DMS53 treated with DMSO at 0.1 percent for 48 hours (cell line): ENCODE measurements at regions not wholly inside any gene's neighbourhood (a gene's known extent, or its start where the extent isn't known, plus 50 kb on each side); places are given as distances from the start of the nearest gene placed in this dataset.
A peak's percentile ranks its signal among the peaks of the same experiment; 100 is the strongest.
"Not testable (repeated sequence)": the region's sequence is repeated elsewhere in the genome, so short reads cannot be mapped to it uniquely, and the experiment has no call there.

Source experiments
- DNase-seq: peaks from one replicate; lab custom pipeline; 2025; ENCODE audit not compliant: unreplicated experiment; lab: John Stamatoyannopoulos, UW

DNA sequence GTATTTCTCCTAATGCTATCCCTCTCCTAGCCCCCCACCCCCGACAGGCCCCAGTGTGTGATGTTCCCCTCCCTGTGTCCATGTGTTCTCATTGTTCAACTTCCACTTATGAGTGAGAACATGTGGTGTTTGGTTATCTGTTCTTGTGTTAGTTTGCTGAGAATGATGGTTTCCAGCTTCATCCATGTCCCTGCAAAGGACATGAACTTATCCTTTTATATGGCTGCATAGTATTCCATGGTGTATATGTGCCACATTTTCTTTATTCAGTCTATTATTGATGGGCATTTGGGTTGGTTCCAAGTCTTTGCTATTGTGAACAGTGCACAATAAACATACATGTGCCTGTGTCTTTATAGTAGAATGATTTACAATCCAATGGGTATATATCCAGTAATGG is 362.0 kb upstream of the GYPC start:
- not testable (repeated sequence) for DNase-seq

GRCh38 chr2:126299469-126299976 is 356.4 kb upstream of the GYPC start:
- DNase-seq = no peak

- no peak for DNase-seq
These were observed 355.6 kb upstream of the GYPC start for GRCh38 chr2:126300348-126300747.

GRCh38 chr2:126302043-126302442 is 353.9 kb upstream of the GYPC start:
- no peak for DNase-seq

- DNase-seq = no peak
These were observed 352.8 kb upstream of the GYPC start for GRCh38 chr2:126303113-126303512.

- no peak for DNase-seq
These were observed 351.8 kb upstream of the GYPC start for GRCh38 chr2:126304154-126304553.

DNA sequence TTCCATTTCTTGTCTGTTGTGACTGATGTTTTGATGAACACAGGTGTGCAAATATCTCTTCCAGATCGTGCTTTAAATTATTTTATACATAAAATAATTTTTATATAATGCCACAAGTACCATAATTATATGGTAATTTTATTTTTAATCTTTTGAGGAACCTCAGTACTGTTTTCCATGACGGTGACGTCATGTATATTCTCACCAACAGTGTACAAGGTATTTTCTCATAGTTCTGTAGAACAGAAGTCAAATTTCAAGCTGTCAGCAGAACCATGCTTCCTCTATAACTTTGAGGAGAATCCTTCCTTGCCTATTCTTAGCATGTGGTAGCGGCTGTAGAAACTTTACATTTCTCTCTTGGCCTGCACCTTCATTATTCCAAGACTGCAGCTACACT is 349.4 kb upstream of the GYPC start:
- DNase-seq = no peak

- DNase-seq = no peak
These were observed 348.2 kb upstream of the GYPC start for GRCh38 chr2:126307740-126308139.

GRCh38 chr2:126309185-126309584 is 346.8 kb upstream of the GYPC start:
- DNase-seq = no peak

DNA sequence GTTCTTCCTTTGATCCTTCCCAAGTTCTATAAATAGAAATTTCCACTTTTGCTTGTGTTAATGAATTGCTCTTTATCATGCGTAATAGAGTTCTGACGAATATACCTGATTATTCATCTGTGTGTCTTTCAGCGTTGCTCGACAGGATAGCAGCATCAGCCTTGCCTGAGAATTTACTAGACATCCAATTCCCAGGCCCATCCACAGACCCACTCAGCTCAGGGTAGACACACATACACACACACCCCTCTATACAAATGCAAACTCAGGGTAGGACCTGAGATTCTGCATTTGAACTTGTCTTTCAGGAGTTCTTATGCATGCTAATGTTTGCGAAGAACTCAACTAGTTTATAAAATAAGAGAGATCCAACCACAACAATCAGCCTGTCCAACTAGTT is 343.4 kb upstream of the GYPC start:
- no peak for DNase-seq

DNA sequence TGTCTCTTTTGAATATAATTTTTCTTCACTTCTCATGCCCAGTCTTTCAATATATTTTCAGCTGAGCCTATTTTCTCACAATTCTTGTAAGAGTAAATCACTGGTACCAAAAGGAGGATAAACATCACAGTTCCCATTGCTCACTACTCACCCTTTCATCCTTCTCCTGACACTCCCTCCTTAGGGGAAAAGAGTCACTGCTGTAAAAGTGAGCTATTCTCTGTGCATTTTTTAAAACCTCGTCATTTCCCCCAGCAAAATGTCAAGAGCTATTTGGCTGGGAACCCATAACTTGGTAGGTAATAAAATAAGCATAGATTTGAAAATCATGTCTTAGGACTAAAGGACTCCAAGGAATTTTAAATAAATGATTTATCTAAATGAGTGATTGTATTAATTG is 340.1 kb upstream of the GYPC start:
- no peak for DNase-seq

DNA sequence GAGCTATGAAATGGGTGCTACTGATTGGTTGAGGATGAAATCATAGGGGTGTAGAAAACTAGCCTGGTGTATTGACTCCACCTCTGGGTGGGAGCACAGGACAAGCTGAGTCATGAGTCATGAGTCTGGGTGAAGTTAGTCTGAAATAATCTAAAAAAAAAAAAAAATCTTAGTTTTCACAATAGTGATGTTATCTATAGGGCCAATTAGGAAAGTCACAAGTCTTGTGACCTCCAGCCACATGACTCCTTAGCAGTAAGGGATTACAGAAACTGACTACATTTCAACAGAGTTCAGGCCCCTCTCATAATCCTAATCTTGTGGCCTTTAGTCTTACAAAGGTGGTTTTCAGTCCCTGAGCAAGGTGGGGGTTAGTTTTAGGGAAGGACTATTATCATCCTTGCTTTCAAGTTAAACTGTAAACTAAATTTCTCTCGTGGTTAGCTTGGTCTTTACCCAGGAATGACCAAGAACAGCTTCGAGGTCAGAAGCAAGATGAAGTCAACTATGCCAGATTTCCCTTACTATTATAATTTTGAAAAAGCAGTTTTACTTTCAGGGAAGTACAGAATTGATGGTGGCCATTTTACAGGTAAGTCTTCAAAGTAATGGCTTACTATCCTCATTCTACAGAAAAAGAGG is 338.0 kb upstream of the GYPC start:
- no peak for DNase-seq

GRCh38 chr2:126322342-126322741 is 333.6 kb upstream of the GYPC start:
- DNase-seq = no peak

DNA sequence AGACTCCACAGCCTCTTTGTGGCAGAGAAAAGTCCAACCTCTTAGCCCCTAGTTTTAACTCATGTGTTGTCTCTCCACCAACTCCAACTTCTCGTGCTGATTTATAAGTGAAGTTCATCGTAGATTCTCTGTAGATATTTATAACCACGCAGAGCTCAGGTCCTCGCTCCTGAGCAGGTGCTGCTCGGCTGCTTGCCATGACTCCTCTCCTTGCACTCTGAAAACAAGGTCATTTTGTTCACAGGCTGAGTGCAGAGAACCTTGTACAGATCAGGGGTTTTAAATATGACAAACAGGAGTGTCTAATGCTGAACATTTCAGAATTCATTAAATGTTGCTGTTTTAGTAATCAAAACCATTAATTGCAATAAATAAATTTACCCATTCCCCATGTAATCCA is 330.8 kb upstream of the GYPC start:
- no peak for DNase-seq

DNA sequence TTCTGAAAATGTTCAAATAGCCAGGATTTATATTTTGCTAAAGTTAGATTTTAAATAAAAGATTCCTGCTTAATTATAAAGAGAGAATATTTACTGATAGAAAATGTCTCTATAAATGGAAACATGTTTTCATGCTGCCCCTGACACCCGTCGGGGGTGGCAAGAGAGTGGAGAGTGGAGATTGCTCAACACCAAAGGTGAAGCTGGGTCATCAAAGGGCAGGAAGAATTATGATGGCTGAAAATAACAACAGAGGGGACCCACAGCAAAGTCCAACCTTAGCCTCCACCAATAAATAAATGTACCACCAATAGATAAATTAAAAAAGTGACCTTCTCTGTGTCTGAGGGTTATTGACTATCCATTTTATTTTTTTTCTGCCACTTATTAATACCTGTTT is 326.8 kb upstream of the GYPC start:
- DNase-seq = no peak

GRCh38 chr2:126342457-126342856 is 313.5 kb upstream of the GYPC start:
- DNase-seq = no peak

DNA sequence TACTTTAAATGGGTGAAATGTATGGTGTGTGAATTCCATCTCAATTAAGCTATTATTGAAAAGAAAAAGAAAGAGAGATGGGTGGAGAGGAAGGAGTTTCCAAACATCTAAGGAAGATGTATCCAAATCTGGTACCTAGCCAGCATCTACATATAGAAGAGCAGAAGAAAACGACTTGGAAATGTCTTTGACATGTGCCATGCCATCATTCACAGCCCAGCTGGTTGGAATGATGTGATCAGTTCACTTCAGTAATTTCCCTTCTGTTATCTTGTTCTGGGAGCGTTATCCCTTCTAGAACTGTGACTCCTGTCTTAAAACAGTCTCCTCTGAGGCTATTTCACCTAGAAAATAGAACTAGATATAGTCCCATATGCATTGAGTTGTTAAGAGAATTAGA is 312.8 kb upstream of the GYPC start:
- DNase-seq = no peak

DNA sequence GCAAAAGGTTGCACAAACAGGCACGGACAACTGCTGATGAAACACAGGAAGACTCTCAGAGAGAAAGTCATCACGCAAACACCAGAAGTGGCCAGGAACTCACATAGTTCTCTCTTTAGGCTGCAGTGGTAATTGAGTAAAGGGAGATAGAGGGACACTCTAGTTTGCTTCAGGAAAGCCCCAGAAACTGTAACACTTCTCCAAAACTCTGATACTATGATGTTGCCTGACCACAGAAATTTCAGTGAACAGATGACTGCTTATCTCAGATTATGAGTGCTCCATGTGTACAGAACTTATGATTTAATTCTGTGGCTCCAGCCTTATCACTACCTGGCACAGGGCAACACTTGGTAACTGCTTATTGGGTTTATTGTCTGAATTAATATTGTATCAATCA is 311.5 kb upstream of the GYPC start:
- DNase-seq = no peak

DNA sequence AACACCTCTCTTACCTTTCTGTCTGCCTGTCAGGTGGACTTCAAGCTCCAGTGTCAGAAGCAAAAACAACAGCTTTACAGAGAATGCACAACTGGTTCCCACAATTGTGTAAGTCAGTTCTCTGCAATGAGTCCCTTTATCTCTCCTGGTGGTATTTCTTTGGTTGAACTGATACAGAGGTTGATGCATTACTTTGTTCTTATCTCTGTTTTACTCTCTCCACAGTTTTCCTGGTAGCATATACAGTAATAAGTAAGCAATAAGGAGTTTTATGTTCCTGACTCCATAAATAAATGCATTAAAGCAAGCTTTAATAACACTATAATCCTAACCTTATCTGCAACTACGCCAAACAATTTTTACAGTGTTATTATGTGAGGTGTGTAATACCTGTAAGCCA is 310.3 kb upstream of the GYPC start:
- no peak for DNase-seq

GRCh38 chr2:126356631-126357030 is 299.3 kb upstream of the GYPC start:
- no peak for DNase-seq

- no peak for DNase-seq
These were observed 297.8 kb upstream of the GYPC start for GRCh38 chr2:126358122-126358521.

- peak; percentile 4 for DNase-seq
These were observed 296.5 kb upstream of the GYPC start for GRCh38 chr2:126359494-126359893.

DNA sequence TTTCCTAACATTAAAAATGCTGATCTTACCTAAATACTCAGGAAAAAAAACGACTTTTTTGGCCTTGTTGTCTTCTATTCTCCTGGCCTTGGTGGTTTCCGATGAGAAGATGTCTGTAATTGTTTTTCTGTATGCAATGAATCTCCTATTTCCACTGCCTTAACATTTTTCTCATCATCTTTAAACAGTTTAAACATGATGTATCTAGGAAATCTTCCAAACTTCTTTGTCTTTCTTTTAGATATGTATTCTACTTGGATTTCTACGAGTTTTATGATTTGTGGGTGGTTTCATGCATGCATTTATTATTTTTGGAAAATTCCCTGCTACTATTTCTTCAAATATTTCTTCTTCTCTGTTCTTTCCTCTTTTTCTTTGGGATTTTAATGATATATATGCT is 288.6 kb upstream of the GYPC start:
- DNase-seq = no peak
